ENCODE measurements at regions not wholly inside any gene's neighbourhood (a gene's known extent, or its start where the extent isn't known, plus 50 kb on each side); places are given as distances from the start of the nearest gene placed in this dataset.
"Not testable (repeated sequence)": the region's sequence is repeated elsewhere in the genome, so short reads cannot be mapped to it uniquely, and the experiment has no call there.

DNA sequence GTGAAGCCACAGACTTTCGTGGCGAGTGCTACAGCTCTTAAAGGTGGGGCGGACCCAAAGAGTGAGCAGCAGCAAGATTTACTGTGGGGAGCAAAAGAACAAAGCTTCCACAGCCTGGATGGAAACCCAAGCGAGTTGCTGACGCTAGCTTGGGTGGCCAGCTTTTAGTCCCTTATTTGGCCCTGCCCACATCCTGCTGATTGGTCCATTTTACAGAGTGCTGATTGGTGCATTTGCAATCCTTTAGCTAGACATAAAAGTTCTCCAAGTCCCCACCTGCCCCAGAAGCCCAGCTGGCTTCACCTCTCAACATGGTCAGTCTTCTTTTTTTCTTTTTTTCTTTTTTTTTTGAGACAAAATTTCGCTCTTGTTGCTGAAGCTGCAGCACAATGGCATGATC, 161.0 kb downstream of the SPATA31A6 start:
- TF ChIP-seq, protein P1, sequence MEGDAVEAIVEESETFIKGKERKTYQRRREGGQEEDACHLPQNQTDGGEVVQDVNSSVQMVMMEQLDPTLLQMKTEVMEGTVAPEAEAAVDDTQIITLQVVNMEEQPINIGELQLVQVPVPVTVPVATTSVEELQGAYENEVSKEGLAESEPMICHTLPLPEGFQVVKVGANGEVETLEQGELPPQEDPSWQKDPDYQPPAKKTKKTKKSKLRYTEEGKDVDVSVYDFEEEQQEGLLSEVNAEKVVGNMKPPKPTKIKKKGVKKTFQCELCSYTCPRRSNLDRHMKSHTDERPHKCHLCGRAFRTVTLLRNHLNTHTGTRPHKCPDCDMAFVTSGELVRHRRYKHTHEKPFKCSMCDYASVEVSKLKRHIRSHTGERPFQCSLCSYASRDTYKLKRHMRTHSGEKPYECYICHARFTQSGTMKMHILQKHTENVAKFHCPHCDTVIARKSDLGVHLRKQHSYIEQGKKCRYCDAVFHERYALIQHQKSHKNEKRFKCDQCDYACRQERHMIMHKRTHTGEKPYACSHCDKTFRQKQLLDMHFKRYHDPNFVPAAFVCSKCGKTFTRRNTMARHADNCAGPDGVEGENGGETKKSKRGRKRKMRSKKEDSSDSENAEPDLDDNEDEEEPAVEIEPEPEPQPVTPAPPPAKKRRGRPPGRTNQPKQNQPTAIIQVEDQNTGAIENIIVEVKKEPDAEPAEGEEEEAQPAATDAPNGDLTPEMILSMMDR (IDR thresholded peaks at IDR 0.05; ENCODE audit: control extremely low read depth in 1 of 3, insufficient read depth in 1 of 3, low read depth in 1 of 3, low read length in 3 of 3): not testable (repeated sequence)
- not testable (repeated sequence) for TF ChIP-seq YY1 (IDR thresholded peaks at IDR 0.05; ENCODE audit: low read depth, low read length); SP4 (IDR thresholded peaks at IDR 0.05; ENCODE audit: low read length); CEBPB (IDR thresholded peaks at IDR 0.05; ENCODE audit: low read depth, low read length); POLR2A (IDR thresholded peaks at IDR 0.05; ENCODE audit: control extremely low read depth in 1 of 2, low read depth in 2 of 2, low read length in 2 of 2); MAFK (IDR thresholded peaks at IDR 0.05; ENCODE audit: low read depth, low read length); PHF8 (conservative IDR thresholded peaks at IDR 0.05; ENCODE audit: low read depth, low read length); SP1 (IDR thresholded peaks at IDR 0.05; ENCODE audit: low read depth, low read length); SIN3A (conservative IDR thresholded peaks at IDR 0.05 in 1 of 2, IDR thresholded peaks at IDR 0.05 in 1 of 2; ENCODE audit: low read depth in 1 of 2, low read length in 2 of 2); POLR2AphosphoS5 (IDR thresholded peaks at IDR 0.05; ENCODE audit: low read depth, low read length); JUND (IDR thresholded peaks at IDR 0.05; ENCODE audit: low read length); GTF2F1 (IDR thresholded peaks at IDR 0.05; ENCODE audit: borderline replicate concordance, low read depth, low read length)
- TF ChIP-seq, protein P2, sequence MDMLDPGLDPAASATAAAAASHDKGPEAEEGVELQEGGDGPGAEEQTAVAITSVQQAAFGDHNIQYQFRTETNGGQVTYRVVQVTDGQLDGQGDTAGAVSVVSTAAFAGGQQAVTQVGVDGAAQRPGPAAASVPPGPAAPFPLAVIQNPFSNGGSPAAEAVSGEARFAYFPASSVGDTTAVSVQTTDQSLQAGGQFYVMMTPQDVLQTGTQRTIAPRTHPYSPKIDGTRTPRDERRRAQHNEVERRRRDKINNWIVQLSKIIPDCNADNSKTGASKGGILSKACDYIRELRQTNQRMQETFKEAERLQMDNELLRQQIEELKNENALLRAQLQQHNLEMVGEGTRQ (IDR thresholded peaks at IDR 0.05; ENCODE audit: low read length): not testable (repeated sequence)
